Heart right ventricle (tissue), 16 donors: ENCODE measurements at regions not wholly inside any gene's neighbourhood (a gene's known extent, or its start where the extent isn't known, plus 50 kb on each side); places are given as distances from the start of the nearest gene placed in this dataset.

ENCODE experiments used
- ATAC-seq, 8 donors: fragments of 200-7000 bp; cut with Tn5 transposase; one replicate each; pipeline ENCODE4 v1.9.1; 2020; ENCODE audit warnings: mild to moderate bottlenecking in 8 of 8, moderate library complexity in 8 of 8, moderate number of reproducible peaks in 1 of 8
- DNase-seq, 2 donors: peaks; one replicate each; pipeline ENCODE4 v3.0.0-alpha.2; 2020
- H3K27ac ChIP-seq, 10 donors: fragments of 200-600 bp; sonication (generic) in 2 of 10; one replicate each; pipeline versions ENCODE4 v1.5.0 to v1.8.0; 2020 to 2022; ENCODE audit warnings: mild to moderate bottlenecking in 3 of 10
- H3K27me3 ChIP-seq, 7 donors: fragments of 200-600 bp; one replicate each; pipeline ENCODE4 v1.8.0; 2021 to 2022; ENCODE audit warnings: mild to moderate bottlenecking in 2 of 7
- H3K36me3 ChIP-seq, 9 donors: fragments of 200-600 bp; sonication (generic) in 1 of 9; one replicate each; pipeline versions ENCODE4 v1.5.0 to v1.8.0; 2020 to 2022; ENCODE audit warnings: mild to moderate bottlenecking in 2 of 9
- H3K4me1 ChIP-seq, 9 donors: fragments of 200-600 bp; sonication (generic) in 1 of 9; one replicate each; pipeline versions ENCODE4 v1.5.0 to v1.8.0; 2020 to 2022; ENCODE audit warnings: mild to moderate bottlenecking in 4 of 9
- H3K4me3 ChIP-seq, 10 donors: fragments of 200-600 bp; sonication (generic) in 2 of 10; one replicate each; pipeline versions ENCODE4 v1.5.0 to v1.8.0; 2020 to 2022; ENCODE audit warnings: mild to moderate bottlenecking in 7 of 10, moderate library complexity in 2 of 10
- H3K9me3 ChIP-seq, 11 donors: fragments of 200-600 bp in 10 of 11; sonication (generic) in 2 of 11; one replicate each; pipeline versions ENCODE4 v1.5.0 to v1.8.0; 2013 to 2022; ENCODE audit warnings: mild to moderate bottlenecking in 2 of 11, control low read depth in 1 of 11, moderate library complexity in 1 of 11
- WGBS, 2 donors: extraction: QIAGEN DNeasy Blood & Tissue Kit; methylation state at CpG; one replicate each; pipeline ENCODE4 v1.1.7; 2013; ENCODE audit warnings: inconsistent platforms in 1 of 2; 5-methylcytosine and 5-hydroxymethylcytosine counted together
- intact Hi-C, 10 donors: fragments of 100-400 bp; cut with DNase I; formaldehyde crosslinking; loops; one replicate each; pipeline versions ENCODE4 v1.11.1 to v1.14.2; 2022
- TF ChIP-seq, protein P1 (sequence below), 9 donors: fragments of 200-600 bp; sonication (generic) in 2 of 9; IDR thresholded peaks; one replicate each; pipeline versions ENCODE4 v1.5.0 to v1.8.0; 2021 to 2022; ENCODE audit warnings: antibody characterized with exemption in 9 of 9, mild to moderate bottlenecking in 5 of 9, moderate library complexity in 1 of 9
- donor health status: Arrhythmogenic right ventricular cardiomyopathy.
- donor health status: ischemic (EF 13 %, LVEDD 7.1; RV severe dilation, severe dysfunction).
- donor health status: healthy with polysubstance abuse.
- donor health status: DM: no; HTN: yes; CAD: no.
- donor health status: DM: no; HTN: no; CAD: no.
- donor health status: ischemic (EF 25% LVEDD 6.9; RV normal size, moderate dysfunction).
- donor health status: ischemic (EF 25% LVEDD 5.7; RV mildly dilated, moderate dysfunction).
- donor health status: healthy.
- donor health status: DM: yes; HTN: yes; CAD: no.
- donor health status: Ischemic cardiomyopathy.
- donor health status: ischemic (EF 35%, LVEDD 5.7; RV mildly dilated, moderate dysfunction).
- donor health status: nonischemic (EF 11% LVEDD 7.7; RV severe dilation, severe dysfunction).
- donor health status: DM: yes; HTN: yes; CAD: no.
- donor health status: PGD.
- donor health status: ischemic (EF 29% LVEDD 5.4; RV normal size, mild dysfunction).
- donor health status: nonischemic (EF 23%, LVEDD 6.1; RV moderate dilation, normal function).

DNA sequence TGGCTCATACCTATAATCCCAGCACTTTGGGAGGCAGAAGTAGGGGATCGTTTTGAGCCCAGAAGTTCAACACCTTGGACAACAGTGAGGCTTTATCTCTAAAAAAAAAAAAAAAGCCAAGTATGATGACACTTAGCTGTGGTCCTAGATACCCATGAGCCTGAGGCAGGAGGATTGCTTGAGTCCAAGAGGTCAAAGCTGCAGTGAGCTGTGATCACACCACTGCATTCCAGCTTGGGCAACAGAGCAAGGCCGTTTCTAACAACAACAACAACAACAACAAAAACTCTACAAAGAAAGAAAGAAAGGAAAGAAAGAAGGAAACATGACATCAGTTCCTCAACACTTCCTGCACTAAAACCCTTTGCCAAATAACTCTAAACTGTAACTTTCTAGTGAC, 265.1 kb upstream of the DACH1 start:
- 68 to 69% methylated on average over 2 of the region's 2 CpGs for WGBS, 2 donors

DNA sequence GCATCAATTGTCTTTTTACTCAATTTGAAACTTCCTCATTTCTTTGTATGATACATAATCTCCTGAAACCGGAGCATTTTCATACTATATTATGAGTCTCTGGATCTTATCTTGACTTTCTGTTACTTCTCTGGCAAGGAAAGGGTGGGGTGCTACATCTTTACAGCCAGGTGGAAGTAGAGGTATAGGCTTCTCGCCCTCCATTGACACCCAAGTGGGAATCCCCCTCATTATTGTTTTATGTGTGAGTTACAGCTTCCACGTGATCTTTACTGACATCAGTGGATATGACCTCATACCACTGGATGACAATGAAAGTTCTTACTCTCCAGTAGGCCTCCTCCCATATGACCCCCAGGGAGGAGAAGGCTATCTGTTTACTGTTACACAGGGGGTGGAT, 262.1 kb upstream of the DACH1 start:
- intact Hi-C loops, result no loop called here
- Histone ChIP-seq H3K36me3 (no peaks in the 10 kb centered on the region), H3K27me3 (no peaks in the 10 kb centered on the region), H3K4me1 (no peaks in the 10 kb centered on the region), H3K27ac (no peak overlapping the region), H3K9me3 (no peaks in the 10 kb centered on the region), H3K4me3 (no peak overlapping the region)
- WGBS, 2 donors, result 54 to 62% methylated on average over 3 of the region's 3 CpGs
- TF ChIP-seq, protein P1, sequence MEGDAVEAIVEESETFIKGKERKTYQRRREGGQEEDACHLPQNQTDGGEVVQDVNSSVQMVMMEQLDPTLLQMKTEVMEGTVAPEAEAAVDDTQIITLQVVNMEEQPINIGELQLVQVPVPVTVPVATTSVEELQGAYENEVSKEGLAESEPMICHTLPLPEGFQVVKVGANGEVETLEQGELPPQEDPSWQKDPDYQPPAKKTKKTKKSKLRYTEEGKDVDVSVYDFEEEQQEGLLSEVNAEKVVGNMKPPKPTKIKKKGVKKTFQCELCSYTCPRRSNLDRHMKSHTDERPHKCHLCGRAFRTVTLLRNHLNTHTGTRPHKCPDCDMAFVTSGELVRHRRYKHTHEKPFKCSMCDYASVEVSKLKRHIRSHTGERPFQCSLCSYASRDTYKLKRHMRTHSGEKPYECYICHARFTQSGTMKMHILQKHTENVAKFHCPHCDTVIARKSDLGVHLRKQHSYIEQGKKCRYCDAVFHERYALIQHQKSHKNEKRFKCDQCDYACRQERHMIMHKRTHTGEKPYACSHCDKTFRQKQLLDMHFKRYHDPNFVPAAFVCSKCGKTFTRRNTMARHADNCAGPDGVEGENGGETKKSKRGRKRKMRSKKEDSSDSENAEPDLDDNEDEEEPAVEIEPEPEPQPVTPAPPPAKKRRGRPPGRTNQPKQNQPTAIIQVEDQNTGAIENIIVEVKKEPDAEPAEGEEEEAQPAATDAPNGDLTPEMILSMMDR (IDR thresholded peaks at IDR 0.05), result no peak
- DNase-seq (no peak), ATAC-seq (no peak)

More for the DNA sequence above, 265.1 kb upstream of the DACH1 start:
- TF ChIP-seq, protein P1 (IDR thresholded peaks at IDR 0.05), result no peak
- Histone ChIP-seq H3K4me3 (no peak overlapping the region), H3K27me3 (no peaks in the 10 kb centered on the region), H3K4me1 (no peaks in the 10 kb centered on the region), H3K36me3 (no peaks in the 10 kb centered on the region), H3K27ac (no peak overlapping the region), H3K9me3 (no peaks in the 10 kb centered on the region)
- intact Hi-C loops, result no loop called here
- DNase-seq (no peak), ATAC-seq (no peak)

DNA sequence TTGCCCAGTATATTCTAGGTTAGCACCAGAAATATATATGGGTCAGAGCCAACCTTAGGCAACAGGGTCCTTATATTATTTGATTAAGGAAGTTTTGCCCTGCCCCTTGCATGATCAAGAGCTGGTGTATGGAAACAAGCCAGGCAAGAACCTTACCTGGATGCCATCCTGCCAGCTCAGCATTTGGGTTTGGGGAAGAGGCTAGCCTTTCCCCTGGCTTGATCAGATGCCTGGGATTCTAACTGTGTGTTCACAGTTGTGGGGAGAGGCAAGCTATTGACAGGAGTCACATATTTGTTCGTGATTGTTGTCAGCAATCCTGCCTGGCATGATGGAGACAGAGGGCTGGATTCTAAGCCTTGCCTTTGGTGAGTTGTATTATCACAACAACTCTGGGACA, 260.0 kb upstream of the DACH1 start:
- 40 to 56% methylated on average over 1 of the region's 1 CpG for WGBS, 2 donors
- no peaks in the 10 kb centered on the region for H3K9me3 ChIP-seq
- DNase-seq (no peak), ATAC-seq (no peak)
- H3K27me3 ChIP-seq, result no peaks in the 10 kb centered on the region
- no peak overlapping the region for H3K27ac ChIP-seq
- TF ChIP-seq, protein P1 (IDR thresholded peaks at IDR 0.05), result no peak
- H3K36me3 ChIP-seq, result no peaks in the 10 kb centered on the region
- no peaks in the 10 kb centered on the region for H3K4me1 ChIP-seq
- intact Hi-C loops, result no loop called here
- H3K4me3 ChIP-seq, result no peak overlapping the region

DNA sequence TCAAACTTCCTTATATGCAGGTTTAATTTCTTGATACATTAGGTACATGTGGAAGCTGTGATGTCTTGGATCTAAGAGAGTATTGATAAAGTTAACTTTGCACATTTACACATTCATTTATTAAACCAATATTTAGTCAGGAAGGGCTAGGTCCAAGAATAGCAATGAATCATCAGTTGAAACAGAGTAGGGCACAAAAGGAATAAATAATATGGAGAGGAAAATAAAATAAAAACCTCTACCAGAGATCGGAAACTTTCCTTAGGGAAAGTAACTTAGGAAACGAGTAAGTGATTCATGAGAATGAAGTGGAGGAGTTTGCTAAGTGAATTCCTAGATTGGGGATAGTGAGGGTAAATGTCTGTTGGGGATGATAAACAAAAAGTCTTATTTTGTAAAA, 259.4 kb upstream of the DACH1 start:
- TF ChIP-seq, protein P1 (IDR thresholded peaks at IDR 0.05), result no peak
- Histone ChIP-seq H3K36me3 (no peaks in the 10 kb centered on the region), H3K9me3 (no peaks in the 10 kb centered on the region), H3K27me3 (no peaks in the 10 kb centered on the region), H3K27ac (no peak overlapping the region), H3K4me1 (no peaks in the 10 kb centered on the region), H3K4me3 (no peak overlapping the region)
- ATAC-seq, result no peak
- intact Hi-C loops, result no loop called here
- 64 to 75% methylated on average over 2 of the region's 2 CpGs for WGBS, 2 donors
- DNase-seq, result no peak

DNA sequence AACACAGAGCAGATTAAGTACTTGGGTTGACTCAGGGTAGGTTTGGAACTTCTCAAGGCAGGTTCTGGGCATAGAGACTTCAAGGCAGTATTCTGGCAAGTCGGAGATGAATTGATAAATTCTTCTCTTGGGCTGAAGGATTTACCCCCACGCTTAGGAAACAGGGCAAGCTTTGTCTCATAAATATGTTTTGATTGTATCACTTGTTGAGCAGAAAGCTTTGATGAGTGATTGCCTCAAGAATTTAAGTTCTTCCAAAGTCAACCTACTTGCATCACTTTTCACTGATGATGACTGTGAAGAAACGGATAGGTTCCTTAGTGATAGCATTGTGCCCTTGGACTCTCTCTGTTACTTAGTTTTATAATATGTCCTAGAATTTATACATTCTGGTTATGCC, 258.6 kb upstream of the DACH1 start:
- H3K4me1 ChIP-seq, result no peaks in the 10 kb centered on the region
- intact Hi-C loops, result no loop called here
- TF ChIP-seq, protein P1 (IDR thresholded peaks at IDR 0.05), result no peak
- H3K9me3 ChIP-seq, result no peaks in the 10 kb centered on the region
- no peaks in the 10 kb centered on the region for H3K36me3 ChIP-seq
- DNase-seq (no peak), ATAC-seq (no peak)
- H3K27me3 ChIP-seq, result no peaks in the 10 kb centered on the region
- no peak overlapping the region for H3K27ac ChIP-seq
- WGBS, 2 donors, result 81% methylated on average over 3 of the region's 3 CpGs
- H3K4me3 ChIP-seq, result no peak overlapping the region
